Esophagus squamous epithelium (tissue), 4 donors: ENCODE measurements at regions not wholly inside any gene's neighbourhood (a gene's known extent, or its start where the extent isn't known, plus 50 kb on each side); places are given as distances from the start of the nearest gene placed in this dataset.

ENCODE experiments used
- CTCF ChIP-seq, 6 experiments: fragments of 450-650 bp in 4 of 6; fragments of 200-600 bp in 2 of 6; sonication (generic) in 2 of 6; IDR thresholded peaks; one replicate each; pipeline ENCODE4 v1.5.1; 2016 to 2019; ENCODE audit warnings: antibody characterized with exemption in 6 of 6, mild to moderate bottlenecking in 4 of 6, moderate library complexity in 4 of 6
- POLR2A ChIP-seq, 4 donors: fragments of 450-650 bp; IDR thresholded peaks; one replicate each; pipeline ENCODE4 v1.6.1; 2017; ENCODE audit warnings: antibody characterized with exemption in 4 of 4, mild to moderate bottlenecking in 4 of 4, moderate library complexity in 3 of 4

DNA sequence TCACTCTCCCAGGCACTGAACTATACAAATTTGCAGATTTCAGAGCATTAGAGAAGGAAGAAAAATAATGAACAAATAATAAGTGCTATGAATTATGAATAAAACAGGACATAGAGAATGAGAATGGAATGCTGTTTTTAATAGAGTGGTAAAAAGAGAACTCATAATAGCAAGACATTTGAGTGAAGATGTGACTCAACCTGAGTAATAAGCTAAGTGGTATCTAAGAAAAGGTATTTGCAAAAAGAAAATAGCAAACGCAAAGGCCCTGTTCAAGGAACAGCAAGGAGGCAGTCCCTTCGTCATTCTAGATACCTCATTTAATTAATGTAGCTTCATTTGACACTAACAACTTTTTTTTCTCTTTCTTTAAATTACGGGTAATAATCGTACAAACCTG is 1910.0 kb upstream of the TENM3 start:
- no peak for TF ChIP-seq CTCF (IDR thresholded peaks at IDR 0.05)
- no peak for TF ChIP-seq POLR2A (IDR thresholded peaks at IDR 0.05)
